HUDEP-2 (cell line): ENCODE measurements at regions not wholly inside any gene's neighbourhood (a gene's known extent, or its start where the extent isn't known, plus 50 kb on each side); places are given as distances from the start of the nearest gene placed in this dataset.
A peak's percentile ranks its signal among the peaks of the same experiment; 100 is the strongest.

Source experiments
- DNase-seq, 76 experiments: peaks; one replicate each; lab custom pipeline; 2025; ENCODE audit not compliant: unreplicated experiment in 76 of 76; lab: John Stamatoyannopoulos, UW

DNA sequence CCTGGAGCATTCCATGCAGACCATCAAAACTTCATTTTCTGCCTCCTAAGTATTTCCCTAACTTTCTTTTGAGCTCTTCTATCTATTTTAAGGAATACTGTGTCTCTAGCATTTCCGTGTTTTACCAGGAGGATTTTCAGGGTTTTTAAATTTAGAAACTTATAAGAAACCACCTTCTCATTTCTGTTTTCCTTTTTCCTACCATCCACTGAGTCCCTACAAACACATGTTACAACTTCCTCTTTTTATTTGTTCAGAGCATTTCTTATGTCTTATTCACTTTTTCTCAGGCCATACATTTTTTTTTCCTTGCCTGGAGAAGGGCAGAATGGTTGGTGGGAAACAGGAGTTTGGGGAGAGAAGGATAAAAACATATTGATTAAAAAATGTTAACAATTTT, 130.0 kb upstream of the BMP5 start:
- DNase-seq = no peak

DNA sequence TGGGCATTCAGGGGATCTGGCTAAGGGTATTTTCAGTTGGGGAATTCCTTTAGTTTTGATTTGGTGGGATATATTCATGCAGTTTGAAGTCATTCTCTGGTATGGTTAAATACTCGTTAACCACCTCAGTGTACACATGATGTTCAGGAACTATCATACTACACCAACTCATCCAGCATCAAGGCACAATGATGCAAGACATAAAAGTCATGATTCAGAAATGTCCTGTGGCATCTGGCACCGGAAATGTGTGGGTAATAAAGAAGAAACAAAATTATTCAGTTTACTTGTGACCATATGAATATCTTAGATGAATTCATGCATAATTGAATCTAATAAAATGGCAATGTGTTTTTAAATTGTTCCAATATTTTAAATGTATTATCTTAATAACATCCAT, 129.0 kb upstream of the BMP5 start:
- DNase-seq = peak in 1 of 76 experiments; percentile 4

DNA sequence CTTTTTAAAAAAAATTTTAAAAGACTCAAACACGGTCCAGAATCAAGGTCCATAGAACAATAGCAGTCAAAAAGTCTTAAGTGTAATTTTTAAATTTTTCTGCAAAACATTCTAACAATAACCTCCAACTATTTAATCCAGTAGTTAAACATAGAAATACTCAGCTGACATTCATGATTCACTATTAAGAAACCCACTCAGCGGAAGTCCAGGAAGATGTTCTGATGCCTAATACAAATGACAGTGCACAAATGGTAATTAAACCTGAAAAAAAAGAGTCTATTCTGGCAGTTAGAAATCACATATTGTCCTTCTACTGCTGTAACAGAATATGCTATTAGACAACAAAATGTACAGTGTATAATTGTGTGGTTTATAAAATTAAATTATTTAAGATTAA, 128.2 kb upstream of the BMP5 start:
- DNase-seq = no peak

DNA sequence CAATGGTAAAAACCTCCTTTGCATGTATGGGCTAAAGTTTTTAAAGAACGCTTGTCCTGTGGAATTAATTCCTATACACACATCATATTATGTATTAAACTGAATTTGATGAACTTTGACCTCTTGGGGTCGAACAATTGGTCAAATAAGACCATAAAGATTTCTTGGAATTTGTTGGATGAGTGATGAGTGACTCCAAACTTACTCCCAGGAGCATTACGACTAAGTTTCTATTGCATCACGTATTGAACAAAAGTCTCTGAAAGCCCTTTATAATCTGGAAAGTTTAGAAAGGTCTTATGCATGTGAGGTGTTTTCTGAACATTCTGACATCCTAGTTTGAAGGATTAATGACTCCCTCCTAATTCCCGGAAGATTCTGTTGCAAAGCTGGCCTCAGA, 126.9 kb upstream of the BMP5 start:
- no peak for DNase-seq

DNA sequence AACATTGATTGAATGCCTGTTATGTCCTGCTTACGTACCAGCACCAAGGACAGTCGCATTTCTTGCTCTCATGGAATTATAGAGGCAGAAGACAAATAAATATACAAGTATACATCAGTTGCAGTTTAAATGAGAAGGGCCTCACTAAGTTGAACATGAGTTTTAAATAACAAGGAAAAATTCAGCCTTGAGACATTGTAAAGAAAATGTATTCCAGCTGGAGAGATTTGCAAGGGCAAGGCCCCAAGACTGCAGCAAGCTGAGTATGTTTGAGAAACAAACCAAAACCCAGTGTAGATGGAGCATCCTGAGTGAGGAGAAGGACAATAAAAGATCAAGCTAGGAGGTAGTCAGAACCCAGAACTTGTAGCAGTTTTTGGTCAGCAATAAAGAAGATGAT, 123.2 kb upstream of the BMP5 start:
- no peak for DNase-seq

DNA sequence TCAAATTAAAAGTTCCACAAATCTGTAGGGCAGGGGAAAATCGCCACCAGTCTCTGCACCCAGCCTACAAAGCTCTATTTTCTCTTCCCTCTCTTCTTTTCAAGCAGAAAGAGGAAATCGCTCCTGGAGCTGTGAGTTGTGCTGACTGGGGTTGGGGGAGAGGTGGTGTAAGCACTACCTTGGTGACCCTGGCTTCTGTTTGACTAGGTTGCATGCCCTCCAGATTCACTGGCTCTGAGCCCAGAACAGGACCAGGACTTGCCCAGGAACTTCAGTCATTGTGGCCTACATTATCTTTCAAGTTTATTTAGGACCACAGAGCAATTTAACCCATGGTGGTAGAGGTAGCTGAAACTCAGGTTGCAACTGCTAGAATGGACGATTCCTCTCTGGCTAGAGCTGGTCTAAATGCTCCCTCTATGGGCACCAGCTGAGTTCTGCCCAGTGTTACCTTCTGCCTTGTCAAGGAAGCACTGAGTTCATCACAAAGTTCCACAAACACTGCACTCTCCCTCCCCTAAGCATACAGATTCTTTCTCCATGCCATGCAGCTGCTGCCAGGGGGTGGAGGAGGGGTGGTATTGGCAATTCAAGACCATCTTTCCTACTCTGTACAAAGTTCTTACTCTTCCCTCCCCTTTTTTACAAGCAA, 122.0 kb upstream of the BMP5 start:
- no peak for DNase-seq

DNA sequence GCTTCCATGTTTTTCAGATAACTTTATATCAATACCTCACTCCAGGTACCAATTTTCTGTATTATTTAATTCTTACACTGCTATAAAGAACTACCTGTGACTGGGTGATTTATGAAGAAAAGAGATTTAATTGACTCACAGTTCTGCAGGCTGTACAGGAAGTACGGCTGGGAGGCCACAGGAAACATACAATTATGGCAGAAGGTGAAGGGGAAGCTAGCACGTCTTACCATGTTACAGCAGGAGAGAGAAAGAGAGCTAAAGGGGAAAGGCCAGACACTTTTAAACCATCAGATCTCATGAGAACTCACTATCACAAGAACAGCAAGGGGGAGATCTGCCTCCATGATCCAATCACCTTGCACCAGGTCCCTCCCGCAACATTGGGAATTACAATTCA, 119.1 kb upstream of the BMP5 start:
- DNase-seq = no peak

DNA sequence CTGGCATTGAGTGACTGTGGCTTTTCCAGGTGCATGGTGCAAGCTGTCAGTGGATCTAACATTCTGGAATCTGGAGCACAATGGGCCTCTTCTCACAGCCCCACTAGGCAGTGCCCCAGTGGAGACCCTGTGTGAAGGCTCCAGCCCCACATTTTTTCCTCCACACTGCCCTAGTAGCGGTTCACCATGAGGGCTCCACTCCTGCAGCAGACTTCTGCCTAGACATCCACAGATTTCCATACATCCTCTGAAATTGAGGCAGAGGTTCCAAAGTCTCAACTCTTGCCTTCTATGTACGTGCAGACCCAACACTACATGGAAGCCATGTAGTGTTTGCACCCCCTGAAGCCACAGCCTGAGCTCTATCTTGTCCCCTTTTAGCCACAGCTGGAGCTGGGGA, 118.0 kb upstream of the BMP5 start:
- no peak for DNase-seq

DNA sequence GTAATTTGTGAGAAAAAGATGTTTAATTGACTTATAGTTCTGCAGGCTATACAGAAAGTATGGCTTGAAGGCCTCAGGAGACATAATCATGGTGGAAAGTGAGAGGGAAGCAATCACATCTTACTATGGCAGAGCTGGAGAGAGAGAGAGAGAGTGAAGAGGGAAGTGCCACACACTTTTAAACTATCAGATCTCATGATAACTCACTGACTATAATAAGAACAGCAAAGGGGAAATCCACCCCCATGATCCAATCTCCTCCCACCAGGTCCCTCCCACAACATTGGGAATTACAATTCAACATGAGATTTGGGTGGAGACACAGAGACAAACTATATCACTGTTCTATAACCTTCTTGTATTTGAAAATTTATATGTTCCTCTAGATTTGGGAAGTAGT, 117.2 kb upstream of the BMP5 start:
- DNase-seq = no peak

DNA sequence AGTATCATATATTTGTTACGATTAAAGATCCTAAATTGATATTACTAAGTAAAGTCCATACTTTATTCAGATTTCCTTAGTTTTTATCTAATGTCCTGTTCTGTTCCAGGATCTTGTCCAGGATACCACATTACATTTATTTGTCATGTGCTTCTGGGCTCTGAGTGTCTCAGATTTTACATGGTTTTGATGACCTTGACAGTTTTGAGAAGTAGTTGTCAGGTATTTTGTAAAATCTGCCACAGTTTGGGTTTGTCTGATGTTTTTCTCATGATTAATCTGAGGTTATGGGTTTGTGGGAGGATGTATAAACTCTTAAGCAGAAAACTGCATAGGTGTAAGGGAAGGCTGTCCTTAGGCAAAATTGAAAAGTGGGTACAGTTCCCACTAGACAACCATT, 109.9 kb upstream of the BMP5 start:
- no peak for DNase-seq

DNA sequence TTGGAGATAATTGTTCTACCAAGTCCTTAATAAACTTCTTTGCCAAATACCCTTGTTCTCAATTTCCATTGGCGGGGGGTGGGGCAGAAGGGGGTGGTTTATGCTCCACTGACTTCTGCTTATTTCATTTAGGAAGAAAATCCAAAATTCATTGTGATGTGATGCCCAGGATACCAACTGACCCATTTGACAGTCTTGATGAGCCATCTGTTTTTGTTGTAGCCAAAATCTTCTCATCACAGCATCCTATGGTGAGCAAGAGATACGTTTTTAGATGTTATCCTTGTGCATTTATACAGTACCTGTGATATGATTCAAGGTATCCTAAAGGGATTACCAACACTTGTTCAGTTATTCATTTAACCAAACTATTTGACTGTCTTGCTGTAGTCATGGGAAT, 108.5 kb upstream of the BMP5 start:
- no peak for DNase-seq

DNA sequence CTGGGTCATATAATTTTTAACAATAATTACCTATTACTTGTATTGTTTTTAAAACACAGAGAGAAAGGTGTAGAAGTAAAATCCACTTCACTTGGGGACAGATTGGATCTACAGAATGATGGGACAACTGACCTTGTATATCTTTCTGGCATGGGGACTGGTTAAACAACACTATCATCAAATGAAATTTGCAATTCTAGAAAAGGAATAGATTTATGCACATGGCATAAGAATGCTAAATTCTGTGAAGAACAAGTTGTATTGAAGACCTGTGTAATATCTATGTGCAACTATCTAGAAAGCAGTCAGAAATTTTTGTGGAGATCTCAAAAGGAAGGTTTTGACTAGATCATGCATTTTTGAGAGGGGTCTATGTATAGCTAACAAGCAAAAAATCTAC, 106.3 kb upstream of the BMP5 start:
- no peak for DNase-seq

DNA sequence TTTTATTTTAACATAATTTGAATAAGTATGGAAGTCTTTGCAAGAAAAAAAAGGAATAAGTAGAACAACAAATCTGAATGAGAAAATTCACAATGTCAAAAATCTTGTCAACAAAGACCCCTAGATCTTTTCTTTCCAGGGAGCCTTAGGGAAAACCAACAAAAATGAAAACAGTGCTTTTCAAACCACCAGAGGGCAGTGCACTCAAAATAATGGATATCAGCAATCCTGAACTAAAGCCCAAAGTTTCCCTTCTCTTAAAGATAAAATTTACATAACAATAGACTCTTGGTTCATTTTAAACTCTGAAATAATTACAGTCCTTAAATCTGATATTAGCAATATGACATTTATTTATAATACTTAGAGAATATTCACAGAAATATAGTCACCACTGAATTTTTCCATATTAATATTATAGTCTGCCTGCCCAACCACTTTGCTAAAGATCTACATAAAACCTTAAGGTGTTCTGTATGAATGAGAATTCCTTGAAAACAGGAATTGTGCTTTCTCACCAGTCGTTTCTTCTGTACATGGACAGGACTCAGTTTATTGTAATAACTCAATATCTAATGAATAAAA, 105.3 kb upstream of the BMP5 start:
- peak in 15 of 76 experiments; percentile 3 to 29 (median 13) for DNase-seq

DNA sequence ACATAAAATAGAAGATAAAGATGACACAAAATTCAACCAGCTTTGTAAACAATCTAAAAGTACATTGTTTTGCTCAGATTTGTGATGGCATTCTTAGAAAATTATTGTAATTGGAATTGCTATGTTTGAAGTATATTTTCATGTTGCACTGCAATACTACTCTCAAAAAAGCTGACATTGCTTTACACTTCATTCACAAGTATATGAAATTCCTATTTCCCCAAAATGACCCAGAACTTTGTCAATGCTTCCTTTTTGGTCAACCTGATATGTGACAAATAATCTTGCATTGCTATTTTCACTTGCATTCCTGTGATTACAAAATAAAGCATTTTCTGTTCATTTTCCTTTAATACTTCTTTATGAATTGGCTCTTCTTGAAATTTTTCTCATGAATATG, 104.1 kb upstream of the BMP5 start:
- no peak for DNase-seq

DNA sequence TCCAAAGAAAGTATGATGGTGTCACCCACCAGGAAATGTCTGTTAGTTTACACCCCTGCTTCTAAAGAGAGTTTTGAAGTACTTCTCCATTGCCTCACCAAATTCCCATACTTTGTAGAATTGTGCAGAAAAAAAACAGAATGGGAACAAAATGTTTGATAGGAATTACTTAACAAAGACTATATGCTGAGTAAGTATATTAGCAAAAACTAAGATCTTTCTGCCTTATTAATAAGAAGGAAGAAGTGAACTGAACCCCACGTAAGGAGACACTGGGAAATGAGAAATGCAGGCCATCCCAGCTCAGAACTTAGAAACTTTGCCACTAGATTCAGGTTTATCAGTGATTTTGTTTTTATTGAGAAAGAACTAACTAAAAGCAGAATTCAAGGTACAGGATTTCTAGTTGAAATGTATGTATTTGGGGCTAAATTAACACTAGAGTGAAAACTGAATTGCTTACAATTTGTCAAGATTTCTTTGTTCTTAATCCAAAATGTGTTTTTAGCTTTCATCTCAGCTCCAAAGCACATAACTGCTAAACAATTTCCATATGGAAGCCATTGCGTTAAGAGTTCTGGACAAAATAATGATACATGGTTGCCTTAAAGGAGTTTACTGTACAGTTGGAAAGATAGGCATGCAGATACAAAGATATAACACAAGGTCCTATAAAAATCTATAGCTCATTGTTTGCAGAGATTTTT, 102.7 kb upstream of the BMP5 start:
- DNase-seq = no peak

DNA sequence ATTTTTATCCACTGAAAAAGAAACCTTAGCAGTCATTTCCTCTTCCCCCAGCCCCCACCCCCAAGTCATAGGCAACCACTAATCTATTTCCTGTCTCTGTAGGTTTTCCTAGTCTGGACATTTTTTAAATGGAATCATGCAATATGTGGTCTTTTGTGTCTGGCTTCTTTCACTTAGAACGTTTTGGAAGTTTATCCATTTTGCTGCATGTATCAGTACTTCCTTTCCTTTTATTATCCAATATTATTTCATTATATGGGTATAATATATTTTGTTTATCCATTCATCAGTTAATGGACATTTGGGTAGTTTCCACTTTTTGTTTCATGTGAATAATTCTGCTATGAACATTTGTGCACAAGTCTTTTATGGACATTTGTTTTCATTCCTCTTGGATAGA, 99.3 kb upstream of the BMP5 start:
- no peak for DNase-seq

DNA sequence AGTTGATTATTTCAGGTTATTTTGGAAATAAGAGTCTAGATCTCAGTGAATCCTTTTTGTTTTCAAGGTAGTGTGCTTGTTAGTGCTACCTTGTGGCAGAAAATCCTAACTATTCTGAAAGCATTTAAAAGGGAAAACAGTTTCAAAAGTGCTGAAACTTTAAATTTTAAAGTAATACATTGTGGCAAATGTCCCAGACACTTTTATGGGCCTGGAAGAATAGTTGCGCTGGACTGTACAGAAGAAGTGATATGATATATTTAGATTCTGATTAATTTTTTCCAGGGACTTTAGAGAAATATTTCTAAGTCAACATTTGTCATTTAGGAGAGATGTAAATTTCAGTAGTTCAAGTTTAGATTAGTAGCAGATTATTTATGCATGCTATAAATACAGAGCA, 96.7 kb upstream of the BMP5 start:
- no peak for DNase-seq

DNA sequence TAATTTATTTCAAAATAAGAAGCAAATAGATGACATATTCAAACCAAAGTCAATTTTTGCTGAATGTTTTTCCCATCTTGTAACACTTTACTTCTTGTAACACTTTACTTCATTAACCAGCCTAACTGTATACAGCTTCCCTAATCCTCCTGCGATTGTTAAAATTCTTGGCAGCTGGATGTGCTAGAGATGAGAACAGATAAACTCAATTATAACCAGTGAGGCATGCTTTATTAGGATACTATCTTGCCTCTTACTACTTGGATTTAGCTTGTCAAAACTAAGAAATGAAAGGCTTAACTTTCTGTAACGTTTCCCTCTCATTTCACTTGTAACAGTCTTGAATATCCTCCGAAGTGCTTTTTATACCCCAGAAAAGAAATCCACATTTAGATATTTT, 94.1 kb upstream of the BMP5 start:
- no peak for DNase-seq

DNA sequence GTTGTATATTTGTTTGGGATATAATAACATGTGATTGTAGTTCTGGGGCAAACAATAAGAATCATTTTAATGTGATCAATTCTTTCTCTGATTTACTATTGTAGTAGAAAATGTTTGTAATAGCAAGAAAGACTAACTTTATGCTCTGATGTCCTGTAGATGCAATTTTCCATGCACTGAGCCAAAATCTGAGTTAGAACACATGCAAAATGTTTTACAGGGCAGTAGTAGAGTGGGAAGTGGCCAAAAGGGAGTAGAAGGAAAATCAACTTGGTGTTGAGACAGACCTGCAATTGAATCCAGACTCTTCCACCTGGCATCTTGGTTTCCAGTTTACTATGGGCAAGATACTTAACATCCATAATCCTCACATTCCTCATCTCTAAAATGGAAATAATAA, 93.5 kb upstream of the BMP5 start:
- no peak for DNase-seq

DNA sequence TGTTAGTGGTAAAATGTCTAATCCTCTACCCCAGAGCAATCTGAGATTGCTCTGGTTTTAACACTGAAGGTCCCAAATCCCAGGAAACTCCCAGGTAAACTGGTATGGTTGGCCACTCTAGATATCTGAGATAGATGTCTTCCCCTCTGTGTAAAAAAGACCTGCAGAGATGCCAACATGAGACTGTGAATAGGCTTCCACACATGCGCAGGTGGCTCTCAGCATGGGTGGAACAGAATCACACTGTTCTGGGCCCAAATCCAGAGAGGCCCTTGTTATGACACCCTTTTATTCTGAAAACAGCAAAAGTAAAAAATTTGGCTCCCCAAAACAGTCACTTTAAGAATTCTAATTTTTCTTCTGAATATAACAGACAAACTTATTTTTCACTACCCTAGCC, 88.7 kb upstream of the BMP5 start:
- no peak for DNase-seq

DNA sequence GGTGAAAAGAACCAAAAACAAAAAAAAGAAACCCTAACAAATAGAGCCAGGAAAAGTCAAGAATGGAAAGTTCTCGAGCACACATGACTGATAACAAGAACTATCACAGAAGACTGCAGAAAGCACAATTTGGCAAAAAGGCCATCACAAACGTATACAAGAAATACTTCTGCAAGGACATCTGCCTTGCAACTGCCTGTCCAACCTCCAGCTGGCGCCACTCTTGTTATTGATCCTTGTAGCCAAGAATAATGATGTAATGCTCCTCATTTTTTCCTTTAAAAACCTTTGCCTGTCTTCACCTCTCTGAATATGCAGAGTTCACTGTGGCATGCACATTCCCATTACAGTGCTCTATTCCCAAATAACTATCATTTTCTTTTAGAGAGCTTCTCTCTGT, 87.9 kb upstream of the BMP5 start:
- peak in 4 of 76 experiments; percentile 2 to 20 (median 12) for DNase-seq

DNA sequence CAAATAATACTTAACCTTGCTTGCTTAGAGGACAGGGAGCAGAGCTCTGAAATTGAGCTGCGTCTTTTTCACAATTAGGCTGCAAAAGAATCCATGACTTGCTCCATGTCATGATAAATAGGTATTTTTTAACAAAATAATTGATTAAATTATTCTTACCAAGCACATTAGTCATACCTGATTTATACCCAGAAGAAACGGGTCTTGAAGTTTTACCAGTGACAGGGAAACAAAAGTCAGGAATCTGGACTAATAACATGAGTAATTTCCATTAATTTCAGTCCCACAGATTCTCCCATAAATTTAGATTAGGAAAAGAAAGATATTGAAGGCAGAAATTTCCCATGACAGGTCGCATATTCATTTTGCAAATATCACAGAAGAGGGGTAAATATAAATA, 85.0 kb upstream of the BMP5 start:
- DNase-seq = no peak
